Activated T-helper 1 cell treated with anti-CD3 and anti-CD28 coated beads, Interleukin-12 subunit alpha, Interleukin-12 subunit beta, Interleukin-2, Interleukin-4 antibody, amounts not matched to agents 30 ng/mL and 10 ng/mL and 1 ng/mL, durations not matched to agents 14 hours and 24 hours and 36 hours (primary cell): ENCODE measurements at regions not wholly inside any gene's neighbourhood (a gene's known extent, or its start where the extent isn't known, plus 50 kb on each side); places are given as distances from the start of the nearest gene placed in this dataset.

ENCODE experiments used
- DNase-seq: peaks from one replicate; pipeline ENCODE4 v3.0.0; 2021; ENCODE audit warnings: low spot score
- H3K27ac Mint-ChIP-seq: one replicate; pipeline ENCODE4 v1.8.0; 2021; ENCODE audit warnings: mild to moderate bottlenecking, mixed read lengths
- H3K27me3 Mint-ChIP-seq: one replicate; pipeline ENCODE4 v1.8.0; 2022; ENCODE audit warnings: mild to moderate bottlenecking, moderate library complexity, mixed read lengths; ENCODE audit not compliant: insufficient read depth
- H3K36me3 Mint-ChIP-seq: one replicate; pipeline ENCODE4 v1.8.0; 2021; ENCODE audit warnings: low read depth, mixed read lengths
- H3K4me1 Mint-ChIP-seq: one replicate; pipeline ENCODE4 v1.8.0; 2021; ENCODE audit warnings: low read depth, mixed read lengths
- H3K4me3 Mint-ChIP-seq: one replicate; pipeline ENCODE4 v1.8.0; 2021; ENCODE audit warnings: mild to moderate bottlenecking, moderate library complexity, mixed read lengths
- H3K9me3 Mint-ChIP-seq: one replicate; pipeline ENCODE4 v1.8.0; 2021; ENCODE audit warnings: mixed read lengths
- intact Hi-C: fragments of 100-400 bp; cut with micrococcal nuclease; formaldehyde crosslinking; loops from one replicate; pipeline ENCODE4 v1.15.1; 2024

DNA sequence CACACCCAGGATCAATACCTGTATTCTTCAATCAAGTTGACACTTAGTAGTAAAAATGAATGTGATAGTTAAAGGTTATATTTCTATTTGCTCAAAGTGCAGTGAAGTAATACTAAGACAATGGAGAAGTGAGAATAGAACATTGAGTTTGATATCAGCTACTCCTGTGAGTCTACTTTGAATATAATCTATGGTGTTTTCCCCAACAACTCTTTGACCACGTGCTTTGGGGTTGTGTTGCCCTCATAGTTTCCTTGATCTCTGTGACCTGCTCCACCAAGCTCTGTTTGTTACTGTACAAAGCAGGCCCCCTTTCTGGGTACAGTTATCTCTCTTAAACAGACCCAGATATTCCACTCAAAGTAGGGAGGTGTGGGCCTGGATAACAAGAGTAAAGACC, 222.9 kb downstream of the GALR1 start:
- Mint-ChIP-seq H3K36me3 (no peaks in the 10 kb centered on the region), H3K27ac (no peak overlapping the region), H3K27me3 (no peaks in the 10 kb centered on the region), H3K9me3 (no peaks in the 10 kb centered on the region), H3K4me3 (no peak overlapping the region), H3K4me1 (no peaks in the 10 kb centered on the region)
- no peak for DNase-seq
- intact Hi-C loops = no loop called here

DNA sequence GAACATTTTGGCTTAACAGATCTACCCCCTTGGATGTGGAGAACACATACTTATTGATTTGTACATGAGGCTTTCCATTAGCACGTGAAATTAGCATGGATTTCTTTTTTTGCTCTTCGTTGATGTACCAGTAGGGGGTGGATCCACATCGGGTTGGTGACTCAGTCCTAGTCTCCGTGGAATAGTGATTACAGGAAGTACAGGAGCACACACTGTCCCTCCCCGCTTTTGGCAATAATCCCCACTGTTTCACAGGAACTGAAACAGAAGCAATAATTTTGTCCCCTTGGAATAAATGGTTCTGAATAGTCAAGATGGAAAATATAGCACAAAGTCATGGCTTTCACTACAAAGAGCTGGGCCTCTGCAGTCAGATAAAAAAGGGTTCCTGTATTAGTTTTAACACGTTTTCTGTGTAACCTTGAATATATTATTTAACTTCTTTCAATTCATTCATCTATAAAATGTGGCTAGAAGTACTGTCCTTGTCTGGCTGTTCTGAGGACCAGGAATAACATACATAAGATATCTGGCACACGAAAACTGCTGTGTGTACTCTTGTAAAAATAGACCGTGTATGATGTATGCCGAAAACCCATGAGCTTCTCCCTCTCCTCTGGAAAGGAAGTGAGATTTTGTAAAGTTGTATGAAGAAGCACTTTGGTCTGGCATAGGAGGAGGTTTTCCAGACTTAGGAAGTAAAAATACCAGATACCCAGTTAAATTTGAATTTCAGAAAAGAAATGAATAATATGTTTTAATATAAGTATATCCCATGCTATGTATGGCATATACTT, 229.2 kb downstream of the GALR1 start:
- no peaks in the 10 kb centered on the region for H3K4me1 Mint-ChIP-seq
- H3K9me3 Mint-ChIP-seq = no peaks in the 10 kb centered on the region
- peaks cover 4% of the 10 kb centered on the region for H3K27me3 Mint-ChIP-seq
- no peak overlapping the region for H3K4me3 Mint-ChIP-seq
- H3K36me3 Mint-ChIP-seq = no peaks in the 10 kb centered on the region
- intact Hi-C loops = no loop called here
- no peak overlapping the region for H3K27ac Mint-ChIP-seq
- no peak for DNase-seq

DNA sequence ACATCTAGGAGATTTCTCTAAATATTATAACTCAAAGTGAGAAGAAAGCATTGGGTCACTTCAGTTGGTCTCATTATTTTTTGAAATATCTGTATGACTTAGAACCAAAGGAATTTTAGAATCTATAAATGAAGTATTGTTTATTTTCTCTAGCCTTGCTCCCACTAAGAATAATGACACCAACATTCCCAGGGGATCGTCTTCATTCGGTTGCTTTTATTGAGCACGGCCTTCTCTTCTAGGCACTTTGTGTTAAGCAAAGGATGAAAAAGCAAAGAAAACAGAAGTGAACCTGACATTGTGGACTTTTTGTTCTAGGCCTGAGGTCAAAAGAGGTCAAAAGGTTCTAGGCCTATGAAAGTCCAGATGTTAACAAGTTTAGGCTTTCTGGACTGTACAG, 231.9 kb downstream of the GALR1 start:
- H3K4me3 Mint-ChIP-seq = no peak overlapping the region
- peaks cover 4% of the 10 kb centered on the region for H3K27me3 Mint-ChIP-seq
- no peaks in the 10 kb centered on the region for H3K9me3 Mint-ChIP-seq
- H3K36me3 Mint-ChIP-seq = no peaks in the 10 kb centered on the region
- intact Hi-C loops = no loop called here
- no peak overlapping the region for H3K27ac Mint-ChIP-seq
- no peaks in the 10 kb centered on the region for H3K4me1 Mint-ChIP-seq
- DNase-seq = no peak

DNA sequence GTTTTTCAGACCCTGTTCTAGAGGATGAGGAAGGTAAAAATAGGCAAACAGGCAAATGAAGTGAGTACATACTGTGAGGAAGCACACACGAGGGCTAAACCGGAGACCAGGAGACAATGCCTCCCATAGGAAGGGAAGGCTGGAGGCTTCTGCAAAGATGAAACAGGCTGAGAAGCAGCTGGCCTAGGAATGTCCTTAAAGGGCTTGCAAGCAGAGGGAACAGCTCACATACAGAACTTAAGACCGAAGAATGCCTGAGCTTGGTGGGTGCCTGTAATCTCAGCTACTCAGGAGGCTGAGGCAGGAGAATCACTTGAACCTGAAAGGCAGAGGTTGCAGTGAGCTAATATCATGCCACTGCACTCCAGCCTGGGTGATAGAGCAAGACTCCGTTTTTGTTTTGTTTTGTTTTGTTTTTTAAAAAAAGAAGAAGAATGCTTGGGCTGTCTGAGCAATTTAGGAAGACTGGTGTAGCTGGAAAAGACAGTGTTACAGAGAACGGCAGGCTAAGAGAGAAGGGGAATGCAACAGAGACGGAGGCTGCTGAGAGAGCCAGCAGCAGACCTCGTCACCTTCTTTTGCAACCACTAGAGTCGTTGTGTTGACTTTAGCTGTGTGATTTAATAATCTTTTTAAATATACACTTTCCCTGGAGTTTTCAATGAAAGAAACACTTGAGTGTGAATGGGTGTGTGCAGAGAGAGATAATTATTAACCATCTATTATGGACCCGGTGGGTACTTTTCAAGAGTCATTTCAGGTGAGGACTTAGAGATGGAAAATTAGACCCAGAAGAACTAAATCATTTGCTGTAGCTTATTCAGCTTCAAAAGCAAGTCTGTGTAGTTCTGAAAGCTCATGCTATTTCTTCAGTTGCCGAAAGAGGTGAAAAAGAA, 232.8 kb downstream of the GALR1 start:
- H3K27me3 Mint-ChIP-seq = peaks cover 6% of the 10 kb centered on the region
- DNase-seq = no peak
- no peak overlapping the region for H3K4me3 Mint-ChIP-seq
- H3K9me3 Mint-ChIP-seq = no peaks in the 10 kb centered on the region
- H3K4me1 Mint-ChIP-seq = no peaks in the 10 kb centered on the region
- no peak overlapping the region for H3K27ac Mint-ChIP-seq
- no peaks in the 10 kb centered on the region for H3K36me3 Mint-ChIP-seq
- intact Hi-C loops = no loop called here

DNA sequence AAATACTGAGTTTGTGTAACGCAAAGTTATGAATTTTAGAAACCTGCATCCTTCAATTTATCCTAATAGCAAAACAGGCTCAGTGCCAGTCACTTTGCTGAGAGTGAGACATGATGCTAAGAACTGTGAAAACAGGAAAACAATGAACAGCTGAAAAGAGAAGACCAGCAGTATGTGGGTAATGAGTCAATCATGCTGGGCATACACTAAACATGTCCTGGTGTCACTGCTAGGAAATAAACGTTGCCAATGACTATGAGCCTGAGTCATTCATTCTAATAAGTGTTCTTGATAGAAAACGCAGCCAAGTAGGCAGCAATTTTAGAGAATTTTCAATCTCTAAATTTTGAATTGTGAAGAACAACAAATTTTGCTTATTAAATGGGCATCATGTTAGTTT, 237.3 kb downstream of the GALR1 start:
- no peaks in the 10 kb centered on the region for H3K4me1 Mint-ChIP-seq
- no peak overlapping the region for H3K4me3 Mint-ChIP-seq
- H3K36me3 Mint-ChIP-seq = no peaks in the 10 kb centered on the region
- H3K27me3 Mint-ChIP-seq = peaks cover 4% of the 10 kb centered on the region
- H3K27ac Mint-ChIP-seq = no peak overlapping the region
- intact Hi-C loops = no loop called here
- peaks cover 5% of the 10 kb centered on the region for H3K9me3 Mint-ChIP-seq
- DNase-seq = no peak

DNA sequence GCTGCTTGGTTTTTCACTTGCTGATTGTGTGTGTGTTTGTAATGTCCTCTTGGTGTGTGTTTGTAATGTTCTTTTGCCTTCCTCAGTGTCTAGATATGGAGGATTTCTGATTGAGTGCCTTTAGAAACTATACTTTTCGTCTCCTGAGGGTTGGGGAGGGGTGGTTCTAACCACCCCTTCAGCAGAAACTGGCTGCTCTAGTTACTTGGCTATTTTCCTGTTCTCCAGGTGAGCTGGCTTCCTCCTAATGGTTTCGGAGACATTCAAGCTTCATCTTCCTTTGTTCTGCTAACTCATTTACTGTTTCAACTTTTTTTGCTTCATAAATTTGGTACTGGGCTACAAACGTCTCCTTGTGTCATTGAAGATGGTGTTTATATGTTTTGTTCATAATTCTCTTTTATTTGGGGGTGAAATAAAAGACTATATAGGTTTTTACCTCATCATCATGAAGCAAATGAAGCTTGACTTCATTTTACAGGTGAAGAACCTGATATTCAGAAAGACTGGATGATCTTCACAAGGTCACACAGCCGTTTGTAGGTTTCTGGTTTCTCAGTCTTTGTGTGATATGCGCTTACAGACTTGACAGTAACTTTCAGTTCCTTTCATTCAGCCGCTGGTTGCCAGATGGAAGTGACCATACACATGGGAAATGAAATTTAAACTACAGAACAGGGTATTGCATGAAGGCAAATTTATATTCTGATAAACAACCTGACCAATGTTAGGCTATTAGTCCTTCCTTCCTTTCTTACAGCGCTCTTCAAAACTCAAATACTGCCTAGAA, 238.5 kb downstream of the GALR1 start:
- H3K27ac Mint-ChIP-seq = no peak overlapping the region
- H3K4me3 Mint-ChIP-seq = no peak overlapping the region
- no peaks in the 10 kb centered on the region for H3K4me1 Mint-ChIP-seq
- no peaks in the 10 kb centered on the region for H3K36me3 Mint-ChIP-seq
- H3K27me3 Mint-ChIP-seq = peaks cover 2% of the 10 kb centered on the region
- no peak for DNase-seq
- intact Hi-C loops = no loop called here
- peaks cover 5% of the 10 kb centered on the region for H3K9me3 Mint-ChIP-seq

DNA sequence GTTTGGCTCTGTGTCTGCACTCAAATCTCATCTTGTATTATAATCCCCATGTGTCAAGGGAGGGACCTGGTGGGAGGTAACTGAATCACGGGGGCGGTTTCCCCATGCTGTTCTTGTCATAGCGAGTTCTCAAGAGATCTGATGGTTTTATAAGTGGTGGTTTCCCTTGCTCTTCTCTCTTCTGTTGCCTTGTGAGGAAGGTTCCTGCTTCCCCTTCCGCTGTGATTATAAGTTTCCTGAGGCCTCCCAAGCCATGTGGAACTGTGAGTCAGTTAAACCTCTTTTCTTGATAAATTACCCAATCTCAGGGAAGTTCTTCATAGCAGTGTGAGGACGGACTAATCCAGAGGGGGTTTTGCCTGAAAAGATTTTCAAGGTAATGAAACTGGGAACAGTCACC, 245.4 kb downstream of the GALR1 start:
- DNase-seq = no peak
- no peak overlapping the region for H3K4me3 Mint-ChIP-seq

DNA sequence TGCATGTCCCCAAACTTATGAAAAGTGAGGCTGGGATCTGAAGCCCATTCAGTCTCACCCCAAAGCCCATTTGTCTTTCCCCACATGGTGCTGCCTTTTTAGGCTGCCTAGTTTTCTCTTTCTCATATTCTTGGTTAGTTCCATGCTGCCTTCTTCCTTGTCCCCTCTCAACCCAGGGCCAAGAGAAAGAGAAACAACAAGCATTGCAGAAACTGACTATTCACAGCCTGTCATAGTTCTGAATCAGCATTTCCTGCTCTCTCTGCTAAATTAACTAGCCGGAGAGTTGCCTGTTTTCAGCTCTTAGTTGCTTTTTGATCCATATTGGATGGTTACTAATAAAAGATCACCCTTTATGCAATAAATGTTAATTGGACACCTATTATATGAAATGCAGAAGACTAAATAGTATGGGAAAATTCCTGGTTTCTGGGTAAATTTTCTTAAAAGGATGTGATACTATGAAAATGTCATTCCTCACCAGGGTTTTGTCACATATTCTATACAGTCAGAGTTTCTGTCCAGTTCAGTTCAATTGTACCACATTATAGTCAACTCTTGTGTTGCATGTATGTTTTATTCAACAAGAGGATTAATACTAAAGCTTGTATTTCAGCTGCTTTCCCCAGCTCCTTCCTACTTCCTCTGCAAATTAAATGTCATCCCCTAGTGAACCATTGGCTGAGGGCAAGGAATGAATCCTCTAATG, 246.5 kb downstream of the GALR1 start:
- Mint-ChIP-seq H3K27ac (no peak overlapping the region), H3K4me3 (no peak overlapping the region), H3K27me3 (no peaks in the 10 kb centered on the region), H3K9me3 (no peaks in the 10 kb centered on the region), H3K4me1 (no peaks in the 10 kb centered on the region), H3K36me3 (no peaks in the 10 kb centered on the region)
- no peak for DNase-seq
- intact Hi-C loops = no loop called here

More for the DNA sequence above, 245.4 kb downstream of the GALR1 start:
- Mint-ChIP-seq H3K4me1 (no peaks in the 10 kb centered on the region), H3K36me3 (no peaks in the 10 kb centered on the region), H3K27me3 (no peaks in the 10 kb centered on the region), H3K9me3 (peaks cover 3% of the 10 kb centered on the region), H3K27ac (no peak overlapping the region)
- intact Hi-C loops = no loop called here

DNA sequence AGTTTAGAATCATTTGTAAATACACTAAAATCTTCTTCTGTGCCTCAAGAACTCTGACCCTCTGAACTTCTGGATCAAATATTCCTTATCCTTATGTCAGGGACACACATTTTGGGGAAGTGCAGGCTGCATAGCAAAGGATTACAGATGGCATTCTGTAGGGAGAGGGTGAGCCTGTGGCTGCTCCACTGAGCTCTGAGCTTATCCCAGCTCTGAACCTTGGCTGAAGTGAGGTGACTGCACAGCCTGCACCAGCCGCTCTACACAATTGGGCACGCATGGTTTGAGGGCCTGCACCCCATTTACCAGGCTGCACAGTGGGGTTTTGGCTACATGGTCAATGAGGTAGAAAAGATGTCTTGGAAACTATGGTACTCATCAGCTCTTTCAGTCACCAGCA, 251.6 kb downstream of the GALR1 start:
- intact Hi-C loops = no loop called here
- H3K36me3 Mint-ChIP-seq = no peaks in the 10 kb centered on the region
- H3K27me3 Mint-ChIP-seq = no peaks in the 10 kb centered on the region
- no peak overlapping the region for H3K27ac Mint-ChIP-seq
- H3K4me1 Mint-ChIP-seq = no peaks in the 10 kb centered on the region
- no peaks in the 10 kb centered on the region for H3K9me3 Mint-ChIP-seq
- no peak overlapping the region for H3K4me3 Mint-ChIP-seq
- no peak for DNase-seq

DNA sequence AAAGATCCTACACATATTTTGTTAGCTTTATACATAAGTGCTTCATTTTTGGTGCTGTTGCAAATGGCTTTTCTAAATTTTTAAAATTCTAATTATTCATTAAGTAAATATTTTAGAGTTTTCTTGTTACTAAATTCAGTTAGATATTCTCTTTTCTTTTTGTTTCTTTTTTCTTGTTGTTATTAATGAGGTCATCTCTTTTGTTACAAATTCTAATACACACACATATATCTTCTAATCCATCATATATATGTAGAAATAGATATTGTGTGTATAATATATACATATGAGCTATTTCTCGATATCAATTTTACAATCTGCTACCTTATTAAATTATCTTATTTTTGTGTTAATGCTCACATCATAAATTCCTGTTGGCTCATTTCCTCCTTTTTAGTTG, 255.9 kb downstream of the GALR1 start:
- DNase-seq = no peak
- H3K9me3 Mint-ChIP-seq = no peaks in the 10 kb centered on the region
- no peaks in the 10 kb centered on the region for H3K4me1 Mint-ChIP-seq
- H3K36me3 Mint-ChIP-seq = no peaks in the 10 kb centered on the region
- intact Hi-C loops = no loop called here
- no peak overlapping the region for H3K27ac Mint-ChIP-seq
- no peak overlapping the region for H3K4me3 Mint-ChIP-seq
- no peaks in the 10 kb centered on the region for H3K27me3 Mint-ChIP-seq

DNA sequence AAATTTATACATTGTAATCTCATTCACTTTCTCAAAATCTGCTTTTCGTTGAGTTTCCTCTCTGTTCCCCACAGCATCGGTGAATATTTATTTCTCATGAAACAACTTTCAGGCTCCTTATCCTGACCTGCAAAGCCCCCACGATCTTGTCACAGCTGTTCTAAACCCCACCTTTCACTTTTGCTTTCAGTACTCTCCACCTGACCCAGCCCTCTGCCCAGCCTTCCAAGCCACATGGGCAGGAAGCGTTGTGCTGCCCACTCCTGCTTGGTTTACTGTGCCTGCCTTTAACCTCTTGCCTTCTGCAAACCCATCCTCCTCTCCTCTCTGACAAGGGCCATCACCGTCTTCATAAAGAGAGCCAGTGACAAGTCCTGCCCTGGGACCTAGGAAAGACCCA, 262.5 kb downstream of the GALR1 start:
- Mint-ChIP-seq H3K36me3 (no peaks in the 10 kb centered on the region), H3K4me1 (no peaks in the 10 kb centered on the region), H3K27ac (no peak overlapping the region), H3K4me3 (no peak overlapping the region), H3K9me3 (peaks cover 3% of the 10 kb centered on the region), H3K27me3 (no peaks in the 10 kb centered on the region)
- intact Hi-C loops = no loop called here
- no peak for DNase-seq

DNA sequence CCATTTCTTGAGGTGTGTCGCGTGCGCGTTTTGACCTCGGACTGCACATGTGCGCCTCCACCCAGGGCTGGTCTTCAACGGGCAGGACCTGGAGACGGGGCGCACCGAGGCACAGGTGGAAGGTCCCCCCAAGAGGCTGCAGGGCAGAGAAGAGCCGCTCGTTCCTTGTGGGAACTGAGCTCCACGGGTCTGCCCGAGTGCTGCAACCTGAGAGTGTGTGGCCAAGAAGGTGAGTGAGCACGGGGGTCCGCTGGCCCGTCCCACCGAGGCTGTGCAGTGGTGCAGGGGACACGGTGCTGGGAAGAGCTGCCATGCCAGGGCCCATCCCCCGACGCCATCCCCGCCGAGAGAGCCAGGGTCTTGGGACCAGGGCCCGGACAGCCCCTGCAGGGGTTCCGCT, 268.3 kb downstream of the GALR1 start:
- intact Hi-C loops = no loop called here
- no peak for DNase-seq
- Mint-ChIP-seq H3K27me3 (no peaks in the 10 kb centered on the region), H3K4me3 (no peak overlapping the region), H3K27ac (no peak overlapping the region), H3K36me3 (no peaks in the 10 kb centered on the region), H3K9me3 (peaks cover 3% of the 10 kb centered on the region), H3K4me1 (no peaks in the 10 kb centered on the region)
